ENCODE measurements at regions not wholly inside any gene's neighbourhood (a gene's known extent, or its start where the extent isn't known, plus 50 kb on each side); places are given as distances from the start of the nearest gene placed in this dataset.

- TF ChIP-seq FOXM1 (IDR thresholded peaks at IDR 0.05; ENCODE audit: borderline replicate concordance, low read depth) (no peak), RAD21 (IDR thresholded peaks at IDR 0.05; ENCODE audit: low read depth) (no peak), CEBPB (IDR thresholded peaks at IDR 0.05) (no peak), NFIC (IDR thresholded peaks at IDR 0.05) (no peak), CREB1 (IDR thresholded peaks at IDR 0.05; ENCODE audit: low read depth) (no peak), EP300 (IDR thresholded peaks at IDR 0.05; ENCODE audit: borderline replicate concordance) (no peak)
- TF ChIP-seq, protein P1, sequence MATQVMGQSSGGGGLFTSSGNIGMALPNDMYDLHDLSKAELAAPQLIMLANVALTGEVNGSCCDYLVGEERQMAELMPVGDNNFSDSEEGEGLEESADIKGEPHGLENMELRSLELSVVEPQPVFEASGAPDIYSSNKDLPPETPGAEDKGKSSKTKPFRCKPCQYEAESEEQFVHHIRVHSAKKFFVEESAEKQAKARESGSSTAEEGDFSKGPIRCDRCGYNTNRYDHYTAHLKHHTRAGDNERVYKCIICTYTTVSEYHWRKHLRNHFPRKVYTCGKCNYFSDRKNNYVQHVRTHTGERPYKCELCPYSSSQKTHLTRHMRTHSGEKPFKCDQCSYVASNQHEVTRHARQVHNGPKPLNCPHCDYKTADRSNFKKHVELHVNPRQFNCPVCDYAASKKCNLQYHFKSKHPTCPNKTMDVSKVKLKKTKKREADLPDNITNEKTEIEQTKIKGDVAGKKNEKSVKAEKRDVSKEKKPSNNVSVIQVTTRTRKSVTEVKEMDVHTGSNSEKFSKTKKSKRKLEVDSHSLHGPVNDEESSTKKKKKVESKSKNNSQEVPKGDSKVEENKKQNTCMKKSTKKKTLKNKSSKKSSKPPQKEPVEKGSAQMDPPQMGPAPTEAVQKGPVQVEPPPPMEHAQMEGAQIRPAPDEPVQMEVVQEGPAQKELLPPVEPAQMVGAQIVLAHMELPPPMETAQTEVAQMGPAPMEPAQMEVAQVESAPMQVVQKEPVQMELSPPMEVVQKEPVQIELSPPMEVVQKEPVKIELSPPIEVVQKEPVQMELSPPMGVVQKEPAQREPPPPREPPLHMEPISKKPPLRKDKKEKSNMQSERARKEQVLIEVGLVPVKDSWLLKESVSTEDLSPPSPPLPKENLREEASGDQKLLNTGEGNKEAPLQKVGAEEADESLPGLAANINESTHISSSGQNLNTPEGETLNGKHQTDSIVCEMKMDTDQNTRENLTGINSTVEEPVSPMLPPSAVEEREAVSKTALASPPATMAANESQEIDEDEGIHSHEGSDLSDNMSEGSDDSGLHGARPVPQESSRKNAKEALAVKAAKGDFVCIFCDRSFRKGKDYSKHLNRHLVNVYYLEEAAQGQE (IDR thresholded peaks at IDR 0.05; ENCODE audit: low read depth) = no peak
- TF ChIP-seq, protein P2, sequence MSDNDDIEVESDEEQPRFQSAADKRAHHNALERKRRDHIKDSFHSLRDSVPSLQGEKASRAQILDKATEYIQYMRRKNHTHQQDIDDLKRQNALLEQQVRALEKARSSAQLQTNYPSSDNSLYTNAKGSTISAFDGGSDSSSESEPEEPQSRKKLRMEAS (IDR thresholded peaks at IDR 0.05) = no peak
Measured at GRCh38 chr9:84146893-84147710, 166.5 kb downstream of the RMI1 start.
